ENCODE measurements at regions not wholly inside any gene's neighbourhood (a gene's known extent, or its start where the extent isn't known, plus 50 kb on each side); places are given as distances from the start of the nearest gene placed in this dataset.

- peak; percentile 19 for DNase-seq (ENCODE audit: low spot score)
These were observed 86.7 kb upstream of the PRKAR2B start for GRCh38 chr7:106957766-106958165.

GRCh38 chr7:106959753-106960152, 84.8 kb upstream of the PRKAR2B start:
- no peak for DNase-seq (ENCODE audit: low spot score)

GRCh38 chr7:106962751-106963150, 81.8 kb upstream of the PRKAR2B start:
- no peak for DNase-seq (ENCODE audit: low spot score)

GRCh38 chr7:106964466-106964865, 80.0 kb upstream of the PRKAR2B start:
- DNase-seq (ENCODE audit: low spot score) = peak; percentile 17

GRCh38 chr7:106965108-106965507, 79.4 kb upstream of the PRKAR2B start:
- DNase-seq (ENCODE audit: low spot score) = peak; percentile 6

- no peak for DNase-seq (ENCODE audit: low spot score)
These were observed 78.4 kb upstream of the PRKAR2B start for GRCh38 chr7:106966121-106966520.

GRCh38 chr7:106968160-106968559, 76.3 kb upstream of the PRKAR2B start:
- DNase-seq (ENCODE audit: low spot score) = no peak

GRCh38 chr7:106978425-106979420, 65.8 kb upstream of the PRKAR2B start:
- DNase-seq (ENCODE audit: low spot score) = peak; percentile 27

- no peak for DNase-seq (ENCODE audit: low spot score)
These were observed 64.8 kb upstream of the PRKAR2B start for GRCh38 chr7:106979551-106980357.

- no peak for DNase-seq (ENCODE audit: low spot score)
These were observed 64.2 kb upstream of the PRKAR2B start for GRCh38 chr7:106980358-106980685.

GRCh38 chr7:106982415-106982814, 62.1 kb upstream of the PRKAR2B start:
- DNase-seq (ENCODE audit: low spot score) = no peak

GRCh38 chr7:106984034-106984433, 60.5 kb upstream of the PRKAR2B start:
- no peak for DNase-seq (ENCODE audit: low spot score)

GRCh38 chr7:106986450-106986977, 58.0 kb upstream of the PRKAR2B start:
- DNase-seq (ENCODE audit: low spot score) = no peak

- no peak for DNase-seq (ENCODE audit: low spot score)
These were observed 56.7 kb upstream of the PRKAR2B start for GRCh38 chr7:106987777-106988176.

GRCh38 chr7:106992511-106992910, 52.0 kb upstream of the PRKAR2B start:
- no peak for DNase-seq (ENCODE audit: low spot score)

Data from umbilical cord (tissue), 1 donor.